DMS53 (cell line): ENCODE measurements at regions not wholly inside any gene's neighbourhood (a gene's known extent, or its start where the extent isn't known, plus 50 kb on each side); places are given as distances from the start of the nearest gene placed in this dataset.
A peak's percentile ranks its signal among the peaks of the same experiment; 100 is the strongest.
"Not testable (repeated sequence)": the region's sequence is repeated elsewhere in the genome, so short reads cannot be mapped to it uniquely, and the experiment has no call there.

ENCODE experiments used
- DNase-seq: peaks from one replicate; lab custom pipeline; 2025; lab: John Stamatoyannopoulos, UW

DNA sequence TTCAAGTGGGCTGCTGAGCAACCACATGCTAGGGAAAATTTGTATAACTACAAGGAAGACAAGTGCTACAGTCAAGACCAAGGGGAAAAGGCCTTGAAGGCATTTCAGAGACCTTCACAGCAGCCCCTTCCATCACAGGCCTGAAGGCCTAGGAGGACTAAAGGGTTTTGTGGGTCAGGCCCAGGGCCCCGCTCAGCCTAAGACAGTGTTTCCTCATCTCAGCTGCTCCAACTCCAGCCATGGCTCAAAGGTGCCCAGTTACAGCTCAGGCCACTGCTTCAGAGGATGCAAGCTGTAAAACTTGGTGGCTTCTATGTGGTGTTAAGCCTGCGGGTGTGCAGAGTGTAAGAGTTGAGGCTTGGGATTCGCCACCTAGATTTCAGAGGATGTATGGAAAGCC, 260.5 kb downstream of the NXPE2 start:
- DNase-seq, result no peak

DNA sequence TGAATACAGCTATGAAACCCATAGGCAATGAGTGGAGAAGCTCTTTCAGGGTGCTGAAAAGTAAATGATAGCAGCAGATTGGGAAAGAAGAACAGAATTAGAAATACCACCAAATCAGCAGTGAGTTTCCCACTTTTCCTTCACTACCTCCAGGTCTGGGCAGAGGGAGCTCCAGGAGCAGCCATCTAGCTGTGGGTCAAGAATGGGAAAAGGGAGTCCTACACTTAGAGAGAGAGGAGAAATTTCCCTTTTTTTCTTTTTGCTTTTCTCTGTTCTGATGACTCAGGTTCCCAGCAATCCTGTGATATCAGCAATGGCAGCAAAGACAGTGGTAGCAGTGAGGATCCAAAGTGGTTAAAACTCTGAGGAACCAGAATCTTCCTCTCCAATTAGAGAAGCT, 263.9 kb downstream of the NXPE2 start:
- peak; percentile 20 for DNase-seq

DNA sequence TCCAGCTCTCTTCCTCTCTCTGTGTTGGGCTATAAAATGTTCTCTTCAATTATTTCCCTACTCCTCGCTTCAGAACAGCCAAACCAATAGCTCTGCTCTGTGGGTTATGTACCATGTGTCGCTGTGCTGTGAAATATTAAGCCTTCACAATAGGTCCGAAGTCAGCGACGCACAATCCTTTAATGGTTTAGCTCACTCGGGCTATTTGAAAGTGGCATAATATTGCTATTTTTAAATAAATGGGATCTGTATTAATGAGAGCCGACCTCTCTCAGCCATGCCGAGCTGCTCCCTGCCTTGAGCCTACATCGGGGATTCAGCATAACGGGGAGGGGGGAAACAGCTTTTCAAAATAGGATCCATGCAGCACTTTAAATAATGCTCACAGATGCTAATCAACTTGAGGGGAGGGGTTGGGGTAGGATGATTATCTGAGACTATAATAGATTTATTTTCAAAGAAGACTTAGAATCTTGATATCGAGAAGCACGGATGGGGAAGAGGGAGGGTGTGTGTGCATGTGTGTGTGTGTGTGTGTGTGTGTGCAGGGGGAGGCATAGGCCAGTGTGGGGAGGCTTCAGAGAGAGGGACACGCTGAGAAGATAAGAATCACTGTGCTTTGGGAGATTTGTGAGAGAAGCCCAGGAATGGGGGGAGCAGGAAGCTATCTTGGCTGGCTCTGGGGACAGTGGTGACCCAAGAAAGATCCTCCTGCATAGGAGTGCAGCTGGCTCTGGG, 271.5 kb downstream of the NXPE2 start:
- DNase-seq, result no peak

DNA sequence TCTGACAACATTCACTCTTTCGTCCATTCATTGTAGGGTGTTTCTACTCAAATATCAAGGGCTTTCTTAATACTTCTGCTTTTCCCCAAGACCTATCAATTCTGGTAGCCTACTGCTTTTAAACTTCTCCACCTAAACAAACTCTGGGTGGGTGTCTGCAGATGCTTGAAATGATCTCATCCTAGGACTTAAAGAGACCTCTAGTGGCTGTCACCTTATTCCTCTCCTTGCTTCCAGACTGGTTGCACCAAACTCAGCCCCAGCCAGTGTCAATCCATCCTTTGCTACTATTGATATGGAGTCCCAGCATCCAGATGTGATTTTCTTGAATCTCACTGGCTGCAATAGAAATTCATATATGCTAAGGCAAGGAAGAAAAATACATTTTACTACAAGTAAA, 274.7 kb downstream of the NXPE2 start:
- peak; percentile 61 for DNase-seq

DNA sequence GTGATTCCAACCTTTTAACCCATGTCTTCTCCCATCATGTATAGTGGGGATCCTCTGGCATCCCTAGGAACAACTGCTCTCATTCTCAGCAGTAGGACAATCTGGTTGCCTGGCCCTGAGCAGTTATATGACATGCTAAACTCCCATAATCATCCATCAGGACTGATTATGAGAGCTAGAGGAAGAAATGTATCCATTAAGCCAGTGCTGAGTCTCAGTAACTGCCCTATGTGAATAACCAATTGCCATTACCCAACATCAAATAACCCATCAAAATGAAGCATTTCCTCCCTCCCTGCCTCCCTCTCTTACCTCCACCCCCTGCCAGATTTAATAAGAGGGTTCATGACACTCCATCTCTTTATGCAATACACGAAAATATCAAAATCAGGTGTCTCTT, 277.6 kb downstream of the NXPE2 start:
- DNase-seq, result no peak

DNA sequence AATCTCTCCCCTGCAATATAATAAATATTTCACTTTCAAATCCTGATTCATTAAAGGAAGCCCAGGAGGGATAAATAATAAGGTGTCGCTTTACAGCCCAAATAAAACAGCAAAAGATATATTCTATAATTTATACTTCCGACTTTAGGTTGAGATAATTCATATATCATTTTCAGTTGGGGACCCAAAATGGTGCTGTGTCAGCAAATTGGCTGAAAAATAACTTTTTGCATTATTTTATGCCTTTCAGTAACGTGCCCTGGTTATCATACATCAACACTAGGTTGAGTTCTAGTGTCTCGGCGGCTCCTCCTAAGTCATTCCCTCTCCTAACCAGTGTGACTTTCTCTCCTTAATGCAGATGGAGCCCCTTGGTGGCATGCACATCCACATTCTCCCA, 278.2 kb downstream of the NXPE2 start:
- DNase-seq, result no peak

DNA sequence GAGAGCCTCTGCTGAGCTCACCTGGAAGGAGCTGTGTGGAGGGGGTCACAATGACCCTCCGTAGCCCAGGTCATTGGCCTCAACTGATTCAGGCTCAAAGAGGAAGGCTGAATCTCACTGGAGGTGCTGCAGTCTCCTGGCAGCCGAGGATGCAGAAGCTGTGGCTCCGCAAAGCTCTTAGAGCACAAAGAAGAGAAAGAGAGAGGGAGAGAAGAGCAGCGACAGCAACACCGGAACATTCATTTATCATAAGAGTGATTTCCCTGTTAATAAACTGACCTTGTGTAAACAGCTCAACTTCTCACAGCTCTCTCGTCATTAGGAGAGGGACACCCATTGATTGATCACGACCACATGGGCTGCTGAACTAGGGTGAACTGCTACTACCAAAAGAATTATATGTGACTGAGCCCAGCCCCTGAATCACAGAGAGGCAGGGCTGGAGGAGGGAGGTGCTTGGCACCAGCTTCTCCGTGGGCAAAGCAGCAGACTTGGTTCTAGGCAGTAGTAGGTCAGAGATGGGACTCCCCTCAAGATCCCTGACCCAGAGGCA, 281.7 kb downstream of the NXPE2 start:
- DNase-seq, result no peak

DNA sequence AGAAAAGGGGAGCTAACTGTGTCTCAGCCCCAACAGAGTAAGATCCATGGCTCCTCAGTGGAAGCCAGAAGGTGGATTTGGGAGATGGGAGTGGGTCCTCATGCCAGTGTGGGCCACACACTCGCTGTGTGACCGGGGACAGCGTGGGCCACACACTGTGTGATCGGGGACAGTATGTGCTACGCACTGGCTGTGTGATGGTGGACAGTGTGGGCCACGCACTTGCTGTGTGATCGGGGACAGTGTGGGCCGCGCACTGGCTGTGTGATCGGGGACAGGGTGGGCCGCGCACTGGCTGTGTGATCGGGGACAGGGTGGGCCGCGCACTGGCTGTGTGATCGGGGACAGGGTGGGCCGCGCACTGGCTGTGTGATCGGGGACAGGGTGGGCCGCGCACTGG, 282.5 kb downstream of the NXPE2 start:
- DNase-seq, result not testable (repeated sequence)

DNA sequence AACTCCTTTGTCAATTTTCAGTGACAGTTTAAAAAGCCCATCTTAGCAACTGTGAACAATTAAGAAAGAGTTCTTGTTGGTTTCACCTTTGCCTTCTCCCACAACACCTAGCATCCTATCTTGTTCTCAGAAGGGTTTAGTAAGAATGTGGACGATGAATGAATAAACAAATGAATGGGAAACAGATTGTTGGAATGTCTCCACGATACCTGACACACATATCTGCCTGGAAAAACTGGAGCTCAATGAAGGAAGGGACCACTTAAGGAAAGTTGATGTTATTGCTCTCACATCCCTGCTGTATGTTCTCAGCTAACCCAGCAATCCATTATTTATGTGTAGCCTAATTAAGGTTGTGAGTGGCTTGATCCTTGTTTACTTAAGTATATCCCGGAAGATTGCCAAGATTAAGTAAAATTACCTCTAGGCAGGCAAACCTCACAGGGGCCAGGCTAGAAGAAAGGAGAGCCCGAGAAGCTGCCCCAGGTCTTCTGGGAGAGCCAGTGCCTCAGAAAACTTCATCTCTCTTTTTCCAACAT, 286.4 kb downstream of the NXPE2 start:
- DNase-seq, result no peak

DNA sequence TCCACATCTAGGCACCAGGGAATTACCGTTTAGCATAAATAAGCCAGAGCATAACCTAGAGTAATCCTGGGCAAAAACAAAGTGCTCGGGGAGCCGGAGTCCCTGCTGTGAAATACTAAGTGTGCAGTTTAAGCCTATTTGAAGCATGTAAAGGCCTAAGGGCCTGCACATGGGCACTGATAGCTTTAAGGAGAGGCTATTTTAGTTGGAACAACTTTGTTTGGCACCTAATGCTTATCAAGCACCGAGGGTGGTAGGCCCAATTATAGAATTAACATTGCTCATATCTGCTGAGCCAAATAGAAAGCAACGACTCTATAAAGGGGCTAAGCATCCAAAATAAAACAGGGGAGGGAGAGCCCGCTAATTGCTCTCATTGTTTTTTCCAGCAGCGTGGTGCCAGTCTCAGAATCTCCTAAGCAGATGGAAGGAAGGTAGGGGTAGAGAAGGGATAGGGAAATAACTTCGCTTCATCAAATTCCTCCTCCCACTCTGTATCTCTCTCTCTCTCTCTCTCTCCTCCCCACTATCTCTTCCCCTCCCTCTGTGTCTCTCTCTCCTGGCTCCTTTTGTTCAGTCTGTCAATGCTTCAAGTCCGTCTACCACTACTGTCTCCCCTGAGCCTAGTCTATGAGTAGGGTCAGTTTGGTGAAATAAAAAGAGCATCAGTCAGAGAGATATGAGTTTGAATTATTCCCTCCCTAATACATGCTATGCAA, 292.8 kb downstream of the NXPE2 start:
- DNase-seq, result no peak

DNA sequence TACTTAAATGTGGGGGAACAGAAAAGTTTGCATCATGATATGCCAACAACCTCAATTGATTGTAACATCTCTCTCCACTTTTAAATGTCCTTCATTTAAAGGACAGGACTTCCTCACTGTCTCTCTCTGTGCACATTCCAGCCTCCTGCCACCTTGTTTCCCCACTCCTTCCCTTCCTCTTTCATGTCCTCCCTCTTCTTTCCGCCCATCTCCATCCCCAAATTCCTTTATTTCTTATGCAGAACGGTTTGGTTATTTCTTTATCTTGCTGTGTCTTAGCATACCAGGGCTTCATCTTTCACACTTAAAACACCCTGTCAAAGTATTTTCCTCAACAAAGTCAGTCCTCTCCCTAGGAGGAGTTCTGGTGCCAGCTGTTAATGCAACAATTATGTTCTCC, 293.8 kb downstream of the NXPE2 start:
- no peak for DNase-seq

DNA sequence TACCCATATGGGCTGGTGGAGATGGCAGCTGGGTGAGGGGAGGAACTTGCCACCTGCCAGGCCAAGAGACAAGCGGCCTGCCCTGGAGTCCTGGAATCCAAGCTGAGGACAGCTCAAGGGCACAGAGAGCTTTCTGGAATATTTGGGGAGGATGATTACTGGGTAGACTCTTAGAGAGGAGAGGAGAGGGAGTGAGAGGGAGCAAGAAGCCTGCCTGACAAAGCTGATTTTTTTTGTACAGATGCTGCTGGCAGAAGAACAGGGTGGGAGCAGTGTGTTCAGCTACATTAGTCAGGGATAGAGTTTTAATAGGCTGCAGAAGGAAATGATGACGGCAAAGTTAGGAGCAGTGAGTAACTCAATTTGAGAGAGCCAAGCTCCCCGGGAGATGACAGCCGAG, 299.3 kb downstream of the NXPE2 start:
- DNase-seq, result no peak

DNA sequence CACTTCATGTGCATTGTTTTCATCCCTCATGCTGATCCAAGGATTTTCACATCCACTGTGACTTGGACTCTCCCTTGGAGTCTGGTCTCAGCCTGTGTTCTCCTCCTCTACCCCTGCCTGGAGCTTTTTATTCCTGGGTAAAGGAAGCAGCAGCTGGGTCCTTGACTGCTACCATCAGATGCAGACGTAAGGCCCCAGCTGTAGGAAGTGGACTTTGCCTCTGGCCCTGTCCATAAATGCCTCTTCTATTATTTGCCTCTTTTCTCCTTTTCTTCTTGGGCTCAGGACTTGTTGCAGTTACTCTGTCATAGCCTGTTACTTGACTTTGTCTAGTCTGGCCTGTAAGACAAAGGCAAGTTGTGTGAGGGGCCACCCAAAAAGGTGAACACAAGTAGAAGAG, 303.8 kb downstream of the NXPE2 start:
- peak; percentile 73 for DNase-seq

DNA sequence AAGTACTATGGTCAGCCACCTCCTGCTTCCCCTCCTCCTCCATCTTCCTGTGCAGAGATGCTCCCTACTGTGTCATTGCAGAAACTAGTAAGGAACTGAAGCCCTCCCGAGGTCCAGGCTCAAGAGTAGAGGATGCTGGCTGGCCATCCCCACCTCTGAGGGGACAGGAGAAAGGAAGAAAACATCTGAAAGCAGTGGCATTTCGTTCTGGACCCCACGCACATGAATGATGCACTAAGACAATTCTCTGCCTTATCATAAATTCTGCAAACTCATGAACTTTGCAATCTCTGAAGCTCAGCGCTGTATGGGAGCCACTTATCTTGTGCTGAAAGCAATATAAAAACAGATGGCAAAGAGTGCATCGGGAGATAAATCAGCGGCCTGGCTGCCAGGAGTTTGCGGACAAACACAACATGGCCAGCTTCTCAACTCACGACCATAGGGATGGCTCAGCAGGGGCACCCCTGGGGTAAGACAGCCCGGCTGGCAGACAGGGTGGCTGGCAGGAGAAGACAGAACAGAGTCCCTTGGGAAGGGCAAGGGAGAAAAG, 306.4 kb downstream of the NXPE2 start:
- DNase-seq, result no peak

DNA sequence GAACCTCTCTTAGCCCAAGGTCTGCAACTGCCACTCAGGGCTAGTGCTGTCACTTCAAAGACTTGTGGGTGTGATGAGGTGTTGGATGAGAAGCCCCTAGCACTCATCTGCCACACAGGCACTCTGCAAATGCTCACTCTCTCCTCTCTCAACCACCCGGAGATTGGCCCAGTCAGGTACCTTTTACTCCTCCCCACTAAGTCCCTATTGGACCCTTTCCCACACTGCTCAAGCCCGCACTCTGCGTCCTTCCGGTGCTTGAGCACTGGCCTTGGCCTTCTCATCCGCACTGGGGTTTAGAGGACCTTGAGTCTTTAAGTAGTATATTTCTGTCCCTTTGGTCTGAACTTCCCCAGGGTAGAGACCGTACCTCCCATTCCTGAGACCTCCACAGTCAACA, 308.0 kb downstream of the NXPE2 start:
- no peak for DNase-seq

DNA sequence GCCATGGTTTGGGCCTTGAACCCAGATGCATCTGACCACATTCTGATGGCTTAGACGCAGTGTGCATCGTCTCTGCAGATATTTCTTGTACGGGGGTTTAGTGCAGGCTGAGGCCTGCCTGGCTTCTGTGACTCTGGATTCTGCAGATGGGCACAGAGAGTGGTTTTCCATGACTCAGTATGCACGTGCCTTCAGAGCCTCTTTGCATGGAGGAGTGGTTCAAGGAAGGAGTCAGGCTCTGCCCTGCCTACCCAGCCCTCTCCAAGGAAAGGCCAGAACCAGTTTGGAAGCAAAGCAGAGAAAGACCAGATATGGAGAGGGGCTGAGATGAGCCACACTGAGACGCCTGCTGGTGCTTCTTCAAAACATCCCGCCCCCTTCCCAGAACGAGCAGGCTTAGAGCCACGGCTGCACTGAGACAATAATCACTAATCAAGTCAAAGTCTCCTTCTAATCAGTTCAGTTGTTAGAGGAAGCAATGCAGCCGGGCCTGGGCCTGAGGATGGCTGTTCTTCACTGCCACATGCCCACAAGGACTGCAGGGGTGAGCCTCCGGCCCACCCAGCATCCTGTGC, 308.9 kb downstream of the NXPE2 start:
- no peak for DNase-seq

DNA sequence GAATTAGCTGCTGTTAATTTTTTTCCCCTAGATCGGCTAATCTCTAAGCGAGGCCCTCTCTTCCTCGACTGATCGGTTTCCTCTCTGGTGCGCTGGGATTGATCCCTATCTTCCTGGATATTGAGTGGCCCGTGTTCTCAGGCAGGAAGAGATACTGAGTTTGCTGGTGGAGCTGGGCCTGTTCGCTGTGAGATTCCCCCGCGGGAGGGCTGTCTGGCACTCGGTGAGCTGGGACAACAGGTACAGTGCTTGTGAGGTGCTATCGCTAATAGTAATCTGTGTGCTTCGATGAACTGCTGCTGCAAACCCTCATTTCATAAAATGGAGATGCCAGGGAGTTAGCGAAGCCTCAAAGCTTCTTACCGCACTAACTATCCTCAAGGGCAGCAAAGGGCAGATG, 310.3 kb downstream of the NXPE2 start:
- no peak for DNase-seq

DNA sequence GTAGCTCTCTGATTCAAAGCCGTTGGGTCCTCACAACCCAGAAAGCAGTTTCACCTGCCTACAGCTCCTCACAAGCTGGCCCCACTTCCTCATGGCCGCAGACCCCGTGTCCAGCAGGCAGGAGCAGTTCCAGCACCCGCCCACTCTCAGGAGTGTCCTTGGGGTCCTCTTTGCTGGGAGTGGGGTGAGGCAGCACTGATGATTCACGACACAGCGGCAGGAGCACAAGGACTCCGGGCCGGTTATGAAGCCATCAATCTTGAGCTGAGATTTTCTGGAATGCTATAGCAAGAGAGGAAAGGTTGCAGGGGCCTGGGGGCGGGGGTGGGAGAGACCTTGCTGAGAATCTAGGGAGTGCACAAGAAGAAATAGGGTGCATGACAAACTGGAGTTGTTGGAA, 311.2 kb downstream of the NXPE2 start:
- DNase-seq, result no peak

DNA sequence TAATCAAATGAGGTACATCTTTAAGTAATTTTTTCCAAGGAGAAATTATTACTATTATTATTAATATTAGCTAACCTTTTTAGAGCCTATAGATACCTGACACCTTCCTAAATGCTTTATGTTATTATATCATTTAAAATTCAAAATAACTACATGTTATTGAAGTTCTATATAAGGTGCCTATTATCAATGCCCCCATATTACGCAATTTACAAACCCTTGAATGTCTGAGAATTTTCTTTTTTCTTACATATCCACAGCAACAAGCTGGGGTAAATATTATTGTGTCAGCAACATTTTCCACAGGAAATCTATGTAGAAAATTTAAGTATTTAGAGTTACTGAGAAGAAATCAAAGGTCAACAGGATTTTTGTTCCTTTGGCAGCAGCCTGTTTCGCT, 327.3 kb downstream of the NXPE2 start:
- DNase-seq, result no peak

DNA sequence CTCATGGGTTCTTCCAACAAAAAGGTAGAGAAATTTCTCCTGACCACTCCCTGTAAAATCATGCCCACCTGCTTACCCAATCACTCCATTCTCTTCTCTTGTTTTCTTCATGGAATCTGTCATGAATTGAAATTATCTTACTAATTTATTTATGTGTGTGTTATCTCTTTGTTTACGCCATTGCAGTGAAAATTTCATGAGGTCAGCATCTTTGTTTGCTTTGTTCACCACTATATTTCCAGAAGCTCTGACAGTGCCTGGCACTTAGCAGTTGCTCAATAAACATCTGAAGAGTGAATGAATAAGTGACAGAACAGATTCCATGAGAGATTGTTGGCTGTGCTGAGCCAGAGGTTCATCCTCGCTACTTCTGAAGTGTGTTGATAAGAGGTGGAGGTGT, 329.5 kb downstream of the NXPE2 start:
- DNase-seq, result no peak

DNA sequence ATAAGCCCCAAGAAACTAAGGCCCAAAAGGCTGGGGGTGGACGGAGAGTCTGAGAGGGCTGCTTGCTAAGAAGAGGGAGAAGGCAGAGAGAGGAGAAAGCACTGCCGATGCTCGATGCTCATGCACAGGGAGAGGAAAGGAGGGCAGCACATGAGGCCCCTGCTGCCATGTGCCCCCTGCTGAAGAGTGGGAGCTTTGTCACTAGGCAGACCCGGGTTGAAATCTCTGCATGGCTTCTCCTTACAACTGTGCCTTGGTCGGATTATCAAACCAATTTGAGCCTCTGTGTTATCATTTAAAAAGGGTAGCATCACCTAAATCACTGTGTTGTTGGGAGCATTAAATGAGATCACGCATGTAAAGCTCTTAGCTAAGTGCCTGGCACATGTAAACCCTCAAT, 330.5 kb downstream of the NXPE2 start:
- DNase-seq, result no peak

DNA sequence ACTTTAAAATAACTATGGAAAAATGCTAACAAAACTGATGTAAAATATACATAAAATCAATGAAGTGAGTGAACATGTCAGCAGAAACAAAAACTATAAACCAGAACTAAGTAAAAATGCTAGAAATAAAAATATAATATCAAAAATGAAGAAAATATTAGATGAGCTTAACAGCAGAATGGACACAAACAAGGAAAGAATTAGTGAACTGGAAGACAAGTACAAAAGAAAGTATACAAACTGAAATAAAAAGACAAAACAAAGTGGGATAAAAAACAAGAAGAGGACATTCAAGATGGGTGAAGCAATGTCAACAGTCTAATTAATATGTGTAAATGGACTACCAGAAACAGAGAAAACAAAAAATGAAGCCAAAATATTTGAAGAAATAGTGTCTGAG, 339.2 kb downstream of the NXPE2 start:
- no peak for DNase-seq

DNA sequence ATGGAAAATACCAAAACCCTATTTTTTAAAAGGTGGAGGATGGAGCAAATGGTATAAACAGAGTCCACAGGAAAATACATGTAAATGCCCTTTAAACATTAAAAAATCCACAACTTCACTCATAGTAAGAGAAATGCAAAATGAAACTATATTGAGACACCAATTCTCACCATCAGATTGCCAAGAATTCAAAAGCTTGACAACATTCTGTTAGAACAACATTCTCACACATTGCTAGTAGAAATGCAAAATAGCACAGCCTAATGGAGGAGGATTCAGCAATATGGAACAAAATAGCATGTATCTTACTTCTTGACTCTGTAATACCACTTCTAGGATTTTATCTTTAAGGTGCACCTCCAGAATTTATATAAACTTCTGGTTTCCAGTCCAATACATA, 351.8 kb downstream of the NXPE2 start:
- no peak for DNase-seq
